ENCODE measurements at regions not wholly inside any gene's neighbourhood (a gene's known extent, or its start where the extent isn't known, plus 50 kb on each side); places are given as distances from the start of the nearest gene placed in this dataset.

- no peak for DNase-seq
These were observed 181.0 kb upstream of the GRIP1 start for GRCh38 chr12:66859751-66860440.

- peak; percentile 66 for DNase-seq
These were observed 182.2 kb upstream of the GRIP1 start for GRCh38 chr12:66860752-66861750.

GRCh38 chr12:66862356-66862985, 183.6 kb upstream of the GRIP1 start:
- DNase-seq, result no peak

GRCh38 chr12:66863276-66863675, 184.4 kb upstream of the GRIP1 start:
- no peak for DNase-seq

GRCh38 chr12:66877925-66878324, 199.0 kb upstream of the GRIP1 start:
- DNase-seq, result no peak

GRCh38 chr12:66879409-66879808, 200.5 kb upstream of the GRIP1 start:
- no peak for DNase-seq

GRCh38 chr12:66881386-66881785, 202.5 kb upstream of the GRIP1 start:
- DNase-seq, result no peak

- no peak for DNase-seq
These were observed 205.2 kb upstream of the GRIP1 start for GRCh38 chr12:66884091-66884490.

- DNase-seq, result no peak
These were observed 206.4 kb upstream of the GRIP1 start for GRCh38 chr12:66885115-66885875.

- DNase-seq, result no peak
These were observed 217.9 kb upstream of the GRIP1 start for GRCh38 chr12:66896797-66897196.

- DNase-seq, result no peak
These were observed 220.0 kb upstream of the GRIP1 start for GRCh38 chr12:66898700-66899469.

- DNase-seq, result no peak
These were observed 220.7 kb upstream of the GRIP1 start for GRCh38 chr12:66899588-66899987.

GRCh38 chr12:66900616-66901015, 221.7 kb upstream of the GRIP1 start:
- DNase-seq, result no peak

GRCh38 chr12:66901138-66901932, 222.5 kb upstream of the GRIP1 start:
- no peak for DNase-seq

GRCh38 chr12:66902020-66902419, 223.1 kb upstream of the GRIP1 start:
- no peak for DNase-seq

GRCh38 chr12:66903782-66904396, 225.0 kb upstream of the GRIP1 start:
- DNase-seq, result no peak

GRCh38 chr12:66905201-66905600, 226.3 kb upstream of the GRIP1 start:
- DNase-seq, result no peak

- no peak for DNase-seq
These were observed 231.6 kb upstream of the GRIP1 start for GRCh38 chr12:66910366-66910974.

- DNase-seq, result no peak
These were observed 236.5 kb upstream of the GRIP1 start for GRCh38 chr12:66915306-66915904.

- DNase-seq, result no peak
These were observed 237.3 kb upstream of the GRIP1 start for GRCh38 chr12:66916189-66916588.

Data from activated CD4-positive, alpha-beta T cell treated with anti-CD3 and anti-CD28 coated beads, Interleukin-2, amount 50 U/mL, for 1 hour (primary cell).